IMR-90 (cell line): ENCODE measurements at regions not wholly inside any gene's neighbourhood (a gene's known extent, or its start where the extent isn't known, plus 50 kb on each side); places are given as distances from the start of the nearest gene placed in this dataset.

Experiments used
- ATAC-seq: fragments of 200-7000 bp; cut with Tn5 transposase; 2 replicates; pipeline ENCODE4 v1.9.1; 2020; ENCODE audit warnings: low read depth, mild to moderate bottlenecking, moderate library complexity
- BruUV-seq: library from RNA; stranded (reverse); fragments of 400-500 nt; replicated peaks from 2 replicates; lab custom pipeline; 2021; lab: Mats Ljungman, UMichigan
- CTCF ChIA-PET: fragments of 300-600 bp; formaldehyde crosslinking; extraction: SDS; loops from one replicate; lab custom pipeline; 2021; ENCODE audit warnings: antibody characterized with exemption; lab: Yijun Ruan, JAX
- POLR2A ChIA-PET: fragments of 300-600 bp; sonication (Branson Sonifier 250); formaldehyde crosslinking; loops from one replicate; lab custom pipeline; 2022; ENCODE audit warnings: antibody characterized with exemption; ENCODE audit not compliant: unreplicated experiment; lab: Charles Lee
- DNase-seq: peaks from one replicate; pipeline ENCODE4 v3.0.0; 2013
- H2AFZ ChIP-seq: replicated peaks from 2 replicates; pipeline ENCODE3; 2013; ENCODE audit warnings: low read length, mild to moderate bottlenecking; ENCODE audit not compliant: poor library complexity
- H2AK5ac ChIP-seq: 2 replicates; pipeline ENCODE4 v1.6.1; 2013; ENCODE audit warnings: low read depth, low read length, inconsistent platforms
- H2AK9ac ChIP-seq: replicated peaks from 2 replicates; pipeline ENCODE3; 2013; ENCODE audit warnings: mild to moderate bottlenecking, low read depth, low read length, moderate library complexity; ENCODE audit not compliant: poor library complexity
- H2BK120ac ChIP-seq: 2 replicates; pipeline ENCODE4 v1.6.1; 2013; ENCODE audit warnings: low read depth, low read length, inconsistent platforms
- H2BK15ac ChIP-seq: 3 replicates; pipeline ENCODE4 v1.6.1; 2013; ENCODE audit warnings: low read depth, low read length, inconsistent platforms
- H2BK20ac ChIP-seq: 2 replicates; pipeline ENCODE4 v1.6.1; 2013; ENCODE audit warnings: low read depth, mild to moderate bottlenecking, inconsistent platforms, low read length, moderate library complexity
- H2BK5ac ChIP-seq: 2 replicates; pipeline ENCODE4 v1.6.1; 2013; ENCODE audit warnings: mild to moderate bottlenecking, low read depth, low read length, inconsistent platforms; ENCODE audit not compliant: poor library complexity, severe bottlenecking
- H3K14ac ChIP-seq: replicated peaks from 2 replicates; pipeline ENCODE4 v1.6.1; 2013; ENCODE audit warnings: low read depth, low read length, inconsistent platforms
- H3K18ac ChIP-seq: 2 replicates; pipeline ENCODE4 v1.6.1; 2013; ENCODE audit warnings: low read depth, low read length, control low read depth
- H3K23ac ChIP-seq: 2 replicates; pipeline ENCODE4 v1.6.1; 2013; ENCODE audit warnings: low read depth, low read length, inconsistent platforms
- H3K27ac ChIP-seq: 2 replicates; pipeline ENCODE4 v1.5.1; 2013; ENCODE audit warnings: mild to moderate bottlenecking, control low read depth, low read length; ENCODE audit not compliant: insufficient read depth
- H3K27me3 ChIP-seq: 2 replicates; pipeline ENCODE4 v1.6.1; 2013; ENCODE audit warnings: low read length; ENCODE audit not compliant: control insufficient read depth, insufficient read depth
- H3K36me3 ChIP-seq: 2 replicates; pipeline ENCODE4 v1.6.1; 2013; ENCODE audit warnings: low read length, mixed read lengths; ENCODE audit not compliant: control insufficient read depth, insufficient read depth
- H3K4ac ChIP-seq: 2 replicates; pipeline ENCODE4 v1.6.1; 2013; ENCODE audit warnings: low read depth, low read length, inconsistent platforms
- H3K4me1 ChIP-seq: 2 replicates; pipeline ENCODE4 v1.6.1; 2013; ENCODE audit warnings: low read length, mixed read lengths; ENCODE audit not compliant: control insufficient read depth, insufficient read depth
- H3K4me2 ChIP-seq: 2 replicates; pipeline ENCODE4 v1.6.1; 2013; ENCODE audit warnings: low read depth, mild to moderate bottlenecking, control low read depth, low read length, moderate library complexity
- H3K4me3 ChIP-seq: 2 replicates; pipeline ENCODE4 v1.5.1; 2013; ENCODE audit warnings: low read depth, mild to moderate bottlenecking, control low read depth, low read length, moderate library complexity; ENCODE audit not compliant: insufficient read depth
- H3K56ac ChIP-seq: 2 replicates; pipeline ENCODE4 v1.6.1; 2013; ENCODE audit warnings: low read length, inconsistent platforms; ENCODE audit not compliant: insufficient read depth; ENCODE audit errors: extremely low read depth
- H3K79me1 ChIP-seq, 2 experiments: 2 replicates each; pipeline ENCODE4 v1.6.1; 2013; ENCODE audit warnings: low read length in 2 of 2, inconsistent platforms in 1 of 2, low read depth in 1 of 2
- H3K9ac ChIP-seq: 2 replicates; pipeline ENCODE4 v1.6.1; 2013; ENCODE audit warnings: low read depth, low read length, control low read depth
- H3K9me1 ChIP-seq: 2 replicates; pipeline ENCODE4 v1.6.1; 2013; ENCODE audit warnings: low read length, inconsistent platforms; ENCODE audit not compliant: insufficient read depth
- H3K9me3 ChIP-seq: 2 replicates; pipeline ENCODE4 v1.6.1; 2013; ENCODE audit warnings: low read length; ENCODE audit not compliant: control insufficient read depth, insufficient read depth
- H4K20me1 ChIP-seq: 2 replicates; pipeline ENCODE4 v1.6.1; 2013; ENCODE audit warnings: low read length, inconsistent platforms; ENCODE audit not compliant: insufficient read depth
- H4K5ac ChIP-seq: 2 replicates; pipeline ENCODE4 v1.6.1; 2013; ENCODE audit warnings: mild to moderate bottlenecking, low read depth, low read length, control low read depth
- H4K8ac ChIP-seq, 2 experiments: 2 replicates each; pipeline ENCODE4 v1.6.1; 2013; ENCODE audit warnings: low read depth in 2 of 2, low read length in 2 of 2, control low read depth in 1 of 2, inconsistent platforms in 1 of 2
- H4K91ac ChIP-seq: 2 replicates; pipeline ENCODE4 v1.6.1; 2013; ENCODE audit warnings: low read depth, low read length, inconsistent platforms; ENCODE audit not compliant: insufficient read depth
- CEBPB ChIP-seq: IDR thresholded peaks from 2 replicates; pipeline ENCODE4 v1.6.1; 2012; ENCODE audit warnings: low read depth, low read length, improper control_type of control experiment
- MXI1 ChIP-seq: IDR thresholded peaks from 2 replicates; pipeline ENCODE4 v1.6.1; 2012; ENCODE audit warnings: low read depth, mild to moderate bottlenecking, low read length, moderate library complexity, borderline replicate concordance
- WGBS, 2 experiments: methylation state at CpG; one replicate each; pipeline versions ENCODE4 v1.1.5 to v1.1.7; 2013; ENCODE audit warnings: missing lambda C conversion rate in 2 of 2; ENCODE audit not compliant: insufficient read length in 1 of 2; ENCODE audit errors: extremely low coverage in 2 of 2; 5-methylcytosine and 5-hydroxymethylcytosine counted together
- dilution Hi-C: fragments of 300-500 bp; cut with HindIII; formaldehyde crosslinking; loops from one replicate; pipeline ENCODE4 v1.14.3; 2018; ENCODE audit warnings: low sequenced_read_pairs; ENCODE audit not compliant: unreplicated experiment
- in situ Hi-C: fragments of 300-500 bp; cut with MboI; formaldehyde crosslinking; loops from 3 replicates; pipeline ENCODE4 v1.14.3; 2019; ENCODE audit warnings: low sequenced_read_pairs, inconsistent platforms, mixed read lengths
- intact Hi-C: fragments of 100-400 bp; cut with micrococcal nuclease; formaldehyde crosslinking; loops from 2 replicates; pipeline ENCODE4 v1.10.0; 2022

DNA sequence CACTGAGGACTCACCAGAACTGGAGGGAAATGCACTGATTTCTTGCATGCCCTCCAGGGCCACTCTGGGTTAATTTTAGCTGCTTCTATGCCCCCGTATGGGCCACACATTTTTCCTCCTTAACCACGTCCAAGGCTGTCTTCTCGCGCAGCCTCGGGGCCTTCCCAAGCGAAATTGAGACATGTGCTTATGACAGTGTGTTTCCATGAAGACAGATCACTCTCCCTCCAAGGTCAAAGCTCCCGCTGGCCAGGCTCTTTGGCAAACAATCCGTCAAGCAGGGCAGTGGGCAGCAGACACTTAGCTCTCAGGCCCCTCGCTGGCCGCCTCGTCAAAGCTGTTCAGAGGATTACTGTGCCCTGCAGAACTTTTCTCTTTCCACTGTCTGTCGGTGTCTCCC, 243.0 kb upstream of the N4BP1 start:
- Histone ChIP-seq H3K23ac (no peak overlapping the region), H3K4me2 (no peak overlapping the region), H2BK5ac (no peak overlapping the region), H2BK120ac (no peak overlapping the region), H2AK5ac (no peak overlapping the region), H4K8ac (no peak overlapping the region), H3K56ac (no peak overlapping the region), H3K4ac (no peak overlapping the region), H4K5ac (no peak overlapping the region), H2AFZ (no peak overlapping the region), H3K9me1 (no peaks in the 10 kb centered on the region), H3K27ac (no peak overlapping the region), H2BK15ac (no peak overlapping the region), H3K18ac (no peak overlapping the region), H3K4me3 (no peak overlapping the region), H3K36me3 (no peaks in the 10 kb centered on the region), H3K9me3 (no peaks in the 10 kb centered on the region), H3K14ac (no peak overlapping the region), H3K79me1 (no peaks in the 10 kb centered on the region), H3K27me3 (no peaks in the 10 kb centered on the region), H3K9ac (no peak overlapping the region), H2BK20ac (no peak overlapping the region), H4K91ac (no peak overlapping the region), H4K20me1 (no peaks in the 10 kb centered on the region), H3K4me1 (no peaks in the 10 kb centered on the region), H2AK9ac (no peak overlapping the region)
- 0% methylated on average over 2 of the region's 12 CpGs; no CpG with 5 or more reads in 1 of the 2 experiments for WGBS, 2 experiments
- no peak for TF ChIP-seq MXI1
- no peak for TF ChIP-seq CEBPB
- POLR2A ChIA-PET: no interaction called here
- no peak for ATAC-seq
- in situ Hi-C loops (no loop called here), intact Hi-C loops (no loop called here), dilution Hi-C loops (no loop called here)
- no TSS peak for BruUV-seq
- CTCF ChIA-PET: interaction anchor here (0.9 kb wide), 1 partner anchor 166 kb away, joined by 3 read pairs; no protein-coding TSS in a partner anchor
- no peak for DNase-seq
